NCI-H146 (cell line): ENCODE measurements at regions not wholly inside any gene's neighbourhood (a gene's known extent, or its start where the extent isn't known, plus 50 kb on each side); places are given as distances from the start of the nearest gene placed in this dataset.
"Not testable (repeated sequence)": the region's sequence is repeated elsewhere in the genome, so short reads cannot be mapped to it uniquely, and the experiment has no call there.

Source experiments
- DNase-seq: peaks from one replicate; lab custom pipeline; 2025; lab: John Stamatoyannopoulos, UW

DNA sequence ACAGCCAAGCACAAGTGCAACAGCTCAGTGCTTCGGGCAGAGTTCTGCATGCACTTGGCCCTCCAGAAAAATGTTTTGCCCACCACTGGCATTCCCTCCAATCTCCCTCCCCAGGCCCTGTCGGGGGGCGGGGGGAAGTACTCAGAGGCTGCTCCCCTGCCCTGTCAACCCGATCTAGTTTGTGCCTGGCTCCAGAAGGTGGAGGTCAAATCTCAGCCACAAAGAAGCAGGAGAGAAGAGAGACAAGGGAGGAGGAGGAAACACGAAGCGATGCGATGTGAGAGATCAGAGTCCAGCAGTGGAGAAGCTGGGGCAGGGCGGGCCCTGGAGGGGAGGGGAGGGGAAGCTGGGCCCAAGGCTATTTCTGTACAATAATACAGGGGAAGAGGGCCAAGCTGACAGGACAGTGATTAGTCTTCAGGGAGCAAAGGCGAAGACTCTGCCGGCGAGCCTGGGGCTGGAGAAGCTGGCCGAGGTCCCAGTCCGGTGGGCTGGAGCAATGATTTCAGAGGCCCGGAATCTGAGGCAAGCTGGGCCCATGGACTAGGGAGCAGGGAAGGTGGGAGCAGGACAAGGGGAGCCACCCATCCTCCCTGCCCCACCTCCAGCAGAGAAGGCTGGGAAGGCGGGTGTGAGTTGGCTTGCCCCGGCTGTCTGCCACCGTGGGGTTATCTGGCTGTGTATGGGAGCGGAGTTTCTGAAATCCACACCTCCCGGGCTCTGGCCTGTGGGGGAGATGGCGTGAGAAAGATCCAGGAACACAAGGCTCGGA lies 167.1 kb downstream of the EFNB1 start:
- no peak for DNase-seq

DNA sequence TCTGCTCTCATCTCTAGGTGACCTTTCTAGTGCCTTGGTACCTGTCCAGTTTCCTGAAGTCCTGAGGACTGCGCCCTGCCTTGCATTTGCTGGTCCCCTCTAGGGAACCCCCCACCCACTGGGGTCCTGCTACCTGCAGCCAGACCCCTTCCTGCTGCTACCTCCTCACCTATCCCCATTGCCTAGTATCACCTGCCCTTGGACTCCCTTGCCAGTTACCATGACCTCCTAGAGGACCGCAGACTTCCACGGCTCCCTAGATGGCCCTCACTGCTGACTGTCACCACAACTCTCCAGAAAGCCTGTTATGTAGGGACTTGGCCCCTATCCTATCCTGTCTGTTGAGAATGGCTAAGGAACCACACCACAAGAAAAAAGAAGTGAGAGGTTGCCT lies 166.6 kb downstream of the EFNB1 start:
- DNase-seq, result no peak

DNA sequence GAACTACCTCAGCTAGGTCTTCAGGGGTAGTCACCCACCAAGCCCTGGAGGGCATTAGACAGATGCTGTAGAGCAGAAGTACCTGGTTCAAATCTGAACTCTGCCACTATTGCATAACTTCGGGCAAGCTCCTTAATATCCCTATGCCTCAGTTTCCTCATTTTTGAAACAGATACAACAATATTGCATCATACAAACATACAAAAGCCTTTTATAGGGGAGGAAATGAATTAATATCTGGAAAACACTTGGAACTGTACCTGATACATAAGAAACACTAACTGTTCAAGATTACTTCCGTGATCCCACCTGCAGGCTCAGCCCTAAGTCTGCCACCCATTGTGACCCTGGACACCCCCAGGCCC lies 166.1 kb downstream of the EFNB1 start:
- no peak for DNase-seq

- no peak for DNase-seq
Observed at GRCh38 chrX:68994135-68994890, 165.5 kb downstream of the EFNB1 start.

- DNase-seq, result no peak
Observed at GRCh38 chrX:68992821-68993397, 164.1 kb downstream of the EFNB1 start.

DNA sequence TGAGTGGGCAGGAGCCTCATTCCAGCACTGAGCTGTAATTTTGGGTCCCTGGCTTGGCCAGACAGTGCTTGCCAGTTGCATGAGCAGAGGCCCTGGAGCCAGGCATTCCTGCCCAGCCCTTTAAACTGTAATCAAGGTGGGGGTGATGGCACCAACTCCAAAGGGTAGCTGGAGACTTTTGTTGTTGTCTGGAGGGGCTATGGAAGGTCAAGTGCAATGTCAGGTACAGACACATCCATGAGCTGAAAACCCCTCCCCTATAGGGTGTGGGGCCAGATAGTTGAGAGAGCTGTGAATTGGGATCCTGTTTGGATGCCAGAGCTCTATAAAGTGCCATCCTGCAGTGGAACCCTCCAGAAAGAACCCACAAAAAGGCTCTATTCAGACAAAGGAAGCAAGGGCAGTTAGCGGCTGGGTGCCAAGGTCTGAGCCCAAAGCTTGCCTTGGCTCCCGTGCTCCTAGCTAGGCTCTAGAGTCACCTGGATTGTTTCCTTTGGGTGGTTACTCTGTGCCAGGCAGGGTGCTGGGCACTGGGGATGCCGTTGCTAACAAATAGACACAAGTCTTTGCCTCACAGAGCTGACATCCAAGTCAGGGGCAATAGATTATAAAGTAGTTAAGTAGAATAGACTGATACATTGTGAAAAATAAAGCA lies 163.0 kb downstream of the EFNB1 start:
- no peak for DNase-seq

GRCh38 chrX:68990948-68991347 lies 162.1 kb downstream of the EFNB1 start:
- DNase-seq, result no peak

GRCh38 chrX:68989865-68990606 lies 161.2 kb downstream of the EFNB1 start:
- no peak for DNase-seq

- DNase-seq, result no peak
Observed at GRCh38 chrX:68989456-68989855, 160.6 kb downstream of the EFNB1 start.

DNA sequence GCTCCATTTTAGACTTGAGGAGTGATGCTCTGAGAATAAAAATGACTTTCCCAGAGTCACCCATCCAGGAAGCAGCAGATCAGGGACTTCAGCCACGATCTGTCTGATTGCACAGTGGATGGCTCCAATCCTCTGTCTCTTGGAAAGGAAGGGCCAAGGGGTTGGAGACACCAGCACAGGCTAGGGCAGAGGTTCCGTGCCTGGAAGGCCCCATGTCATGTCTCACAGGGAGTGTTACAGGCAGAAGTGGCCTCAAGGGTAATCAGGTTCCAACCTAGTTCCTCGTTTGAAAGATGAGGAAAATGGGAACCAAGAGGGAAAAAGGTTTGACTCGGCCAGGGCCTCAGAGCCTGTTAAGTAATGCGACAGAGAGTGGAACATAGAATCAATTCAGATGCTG lies 160.0 kb downstream of the EFNB1 start:
- no peak for DNase-seq

DNA sequence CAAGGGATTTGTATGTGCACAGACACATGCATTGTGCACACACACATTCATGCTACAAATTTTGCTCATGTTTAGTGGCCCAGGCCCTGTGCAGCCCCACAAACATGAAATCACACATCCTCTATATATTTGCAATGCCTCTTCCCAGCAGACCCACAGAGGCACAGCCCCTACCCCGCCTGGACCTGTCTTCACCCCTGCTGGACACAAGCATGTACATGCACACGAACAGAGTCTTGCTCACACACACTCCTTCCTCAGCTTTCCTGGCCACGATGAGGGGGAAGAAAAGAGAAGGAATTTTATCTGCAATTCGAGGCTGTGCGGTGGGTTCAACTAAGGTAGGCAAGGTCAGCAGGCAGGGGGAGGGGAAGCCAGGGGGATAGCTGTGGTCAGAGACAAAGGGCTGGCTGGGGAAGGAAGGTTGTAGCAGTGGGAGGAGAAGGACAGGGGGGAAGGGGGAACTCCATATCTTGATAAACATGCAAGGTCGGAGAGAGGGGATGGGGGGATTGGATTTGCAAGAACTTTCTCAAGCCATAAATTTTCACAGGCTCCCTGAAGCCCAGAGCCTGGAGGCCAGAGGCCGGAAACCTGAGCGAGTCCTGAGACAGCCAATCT lies 156.4 kb downstream of the EFNB1 start:
- DNase-seq, result no peak

GRCh38 chrX:68983004-68983857 lies 154.4 kb downstream of the EFNB1 start:
- no peak for DNase-seq

DNA sequence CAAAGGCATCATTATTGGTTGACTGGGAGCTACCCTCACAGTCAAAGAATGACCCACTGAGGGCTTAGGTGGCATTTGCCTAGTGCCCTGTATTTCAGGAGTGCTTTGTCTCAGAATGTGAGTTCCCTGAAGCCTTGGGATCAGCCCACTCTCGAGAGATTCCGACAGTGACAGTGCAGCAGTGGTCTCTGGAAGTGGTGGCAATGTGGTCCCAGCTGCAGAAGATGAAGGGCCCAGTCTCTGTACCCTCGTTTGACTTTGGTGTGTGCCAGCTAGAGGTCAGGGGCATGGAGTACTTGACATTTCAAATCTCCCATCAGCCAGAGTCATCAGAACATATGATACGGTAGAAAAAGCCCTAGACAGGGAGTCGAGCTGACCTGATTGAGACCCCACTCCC lies 153.7 kb downstream of the EFNB1 start:
- no peak for DNase-seq

DNA sequence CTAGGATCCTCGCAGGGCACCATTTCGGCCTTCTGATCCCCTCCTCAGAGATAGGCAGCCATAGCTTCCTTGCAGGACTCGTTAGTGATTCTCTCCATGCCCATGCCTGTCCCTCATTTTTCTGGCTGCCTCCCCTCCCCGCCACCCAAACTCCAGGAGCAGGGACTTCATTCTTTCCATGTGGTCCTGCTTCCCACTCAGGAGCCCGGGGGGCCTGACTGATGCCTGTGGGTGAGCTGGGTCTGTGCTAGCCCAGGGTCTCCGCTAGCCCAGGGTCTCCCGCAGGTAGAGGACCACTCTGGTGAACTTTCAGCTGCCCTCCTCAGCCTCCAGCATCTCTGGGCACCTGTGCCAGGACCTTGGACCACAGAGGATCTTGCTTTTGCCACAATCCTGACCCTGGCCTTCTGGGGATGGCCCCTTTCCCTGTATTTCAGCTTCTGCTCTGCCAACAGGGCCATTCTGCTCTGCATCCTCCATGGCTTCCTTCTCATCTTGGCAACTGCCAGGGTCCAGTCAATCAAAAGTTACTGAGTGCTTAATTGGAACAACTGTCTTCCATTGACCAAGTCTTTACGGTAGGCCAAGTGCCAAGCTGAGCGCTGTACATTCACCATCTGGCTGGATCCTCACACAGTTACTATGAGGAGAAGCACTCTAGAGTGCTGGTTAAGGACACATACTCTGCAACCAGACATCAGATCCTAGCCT lies 152.2 kb downstream of the EFNB1 start:
- no peak for DNase-seq

GRCh38 chrX:68978655-68979054 lies 149.8 kb downstream of the EFNB1 start:
- DNase-seq, result no peak

DNA sequence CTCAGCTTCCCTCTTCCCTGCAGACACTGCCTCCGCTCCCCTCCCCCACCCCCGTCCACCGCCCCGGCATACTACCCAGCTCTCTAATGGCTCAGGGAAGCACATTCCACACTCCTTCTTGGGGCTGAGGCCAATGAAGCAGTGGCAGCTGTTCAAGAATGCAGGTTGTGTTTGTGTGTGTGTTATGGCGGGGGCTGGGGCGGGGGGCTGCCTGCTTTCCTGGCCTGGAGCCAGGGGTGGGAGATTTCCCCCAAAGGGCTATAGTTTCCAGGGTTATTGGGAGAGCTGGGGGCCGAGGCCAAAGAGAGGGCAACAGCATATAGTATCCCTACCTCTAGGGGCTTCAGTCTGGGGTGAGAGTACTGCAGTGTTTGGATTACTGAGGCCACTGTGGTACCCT lies 149.4 kb downstream of the EFNB1 start:
- no peak for DNase-seq

DNA sequence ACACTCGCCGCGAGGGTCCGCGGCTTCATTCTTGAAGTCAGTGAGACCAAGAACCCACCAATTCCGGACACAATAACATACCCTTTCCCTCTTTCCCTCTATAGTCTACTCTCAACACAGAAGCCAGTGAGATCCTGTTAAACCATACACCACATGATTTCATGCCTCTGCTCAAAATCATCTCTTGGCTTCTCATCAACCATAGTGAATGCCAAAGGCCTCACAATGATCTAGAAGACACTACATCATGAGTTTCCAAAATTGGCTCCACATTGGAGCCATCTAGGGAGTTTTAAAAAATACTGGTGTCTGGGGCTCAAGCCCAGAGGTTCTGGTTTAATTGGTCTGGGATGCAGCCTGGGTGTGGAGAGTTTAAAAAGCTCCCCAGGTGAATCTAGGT lies 124.5 kb downstream of the EFNB1 start:
- DNase-seq, result no peak

- DNase-seq, result not testable (repeated sequence)
Observed at GRCh38 chrX:68951942-68952619, 123.3 kb downstream of the EFNB1 start.

DNA sequence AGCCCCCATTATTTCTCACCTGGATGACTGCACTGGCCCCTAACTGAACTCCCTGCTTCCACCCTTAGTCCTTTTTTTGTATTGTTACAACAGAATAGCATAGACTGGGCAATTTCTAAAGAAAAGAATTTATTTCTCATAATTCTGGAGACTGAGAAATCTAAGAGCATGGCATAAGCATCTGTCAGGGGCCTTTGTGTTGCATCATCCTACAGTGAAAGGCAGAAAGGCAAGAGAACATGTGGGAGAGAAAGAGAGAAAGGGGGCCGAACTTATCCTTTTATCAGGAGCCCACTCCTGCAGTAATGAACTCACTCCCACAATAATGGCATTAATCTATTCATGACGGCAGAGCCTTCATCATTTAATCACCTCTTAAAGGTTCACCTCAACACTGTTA lies 122.1 kb downstream of the EFNB1 start:
- no peak for DNase-seq
